PC-9 (cell line): ENCODE measurements at regions not wholly inside any gene's neighbourhood (a gene's known extent, or its start where the extent isn't known, plus 50 kb on each side); places are given as distances from the start of the nearest gene placed in this dataset.

ENCODE experiments used
- BruUV-seq: library from RNA; stranded (reverse); fragments of 400-500 nt; replicated peaks from 2 replicates; lab custom pipeline; 2021; lab: Mats Ljungman, UMichigan
- CTCF ChIA-PET: fragments of 300-600 bp; sonication (Branson Sonifier 250); formaldehyde crosslinking; loops from one replicate; lab custom pipeline; 2022; ENCODE audit warnings: antibody characterized with exemption; lab: Charles Lee
- POLR2A ChIA-PET: fragments of 300-600 bp; sonication (Branson Sonifier 250); formaldehyde crosslinking; loops from one replicate; lab custom pipeline; 2022; ENCODE audit warnings: antibody characterized with exemption; ENCODE audit not compliant: unreplicated experiment; lab: Charles Lee
- DNase-seq, 2 experiments: peaks; one replicate each; pipeline versions ENCODE4 v3.0.0 to v3.0.0-alpha.2; 2015 to 2022; ENCODE audit warnings: mixed read lengths in 1 of 2
- H2AFZ ChIP-seq: fragments of 200-600 bp; sonication (generic); 2 replicates; pipeline ENCODE4 v1.8.1; 2017; ENCODE audit warnings: antibody characterized with exemption
- H3F3A ChIP-seq: fragments of 200-600 bp; sonication (generic); 2 replicates; pipeline ENCODE4 v1.8.1; 2017; ENCODE audit warnings: antibody characterized with exemption, mild to moderate bottlenecking, low read depth; ENCODE audit not compliant: insufficient read depth
- H3K27ac ChIP-seq: fragments of 200-600 bp; sonication (generic); 2 replicates; pipeline ENCODE4 v1.6.1; 2016; ENCODE audit warnings: mixed run types
- H3K27me3 ChIP-seq: fragments of 200-600 bp; sonication (generic); 2 replicates; pipeline ENCODE4 v1.6.1; 2016; ENCODE audit warnings: low read depth, mixed run types; ENCODE audit not compliant: insufficient read depth
- H3K36me3 ChIP-seq: fragments of 200-600 bp; sonication (generic); 2 replicates; pipeline ENCODE4 v1.6.1; 2016; ENCODE audit warnings: low read depth, mixed run types
- H3K4me1 ChIP-seq: fragments of 200-600 bp; sonication (generic); replicated peaks from 2 replicates; pipeline ENCODE4 v1.6.1; 2016; ENCODE audit warnings: mixed run types; ENCODE audit not compliant: insufficient read depth
- H3K4me2 ChIP-seq: fragments of 200-600 bp; sonication (generic); 2 replicates; pipeline ENCODE4 v1.6.1; 2017; ENCODE audit warnings: mixed run types
- H3K4me3 ChIP-seq: fragments of 200-600 bp; sonication (generic); 2 replicates; pipeline ENCODE4 v1.6.1; 2016; ENCODE audit warnings: mixed run types
- H3K79me2 ChIP-seq: fragments of 200-600 bp; sonication (generic); 2 replicates; pipeline ENCODE4 v1.6.1; 2017; ENCODE audit warnings: low read depth, mixed run types
- H3K9me2 ChIP-seq: fragments of 200-600 bp; sonication (generic); 2 replicates; pipeline ENCODE4 v1.8.1; 2017; ENCODE audit warnings: mild to moderate bottlenecking; ENCODE audit not compliant: insufficient read depth
- H3K9me3 ChIP-seq: fragments of 200-600 bp; sonication (generic); 2 replicates; pipeline ENCODE4 v1.8.1; 2016; ENCODE audit warnings: low read depth; ENCODE audit not compliant: insufficient read depth
- H4K20me1 ChIP-seq: fragments of 200-600 bp; sonication (generic); 2 replicates; pipeline ENCODE4 v1.8.1; 2017; ENCODE audit not compliant: insufficient read depth
- EZH2 ChIP-seq: fragments of 200-600 bp; sonication (generic); IDR thresholded peaks from 2 replicates; pipeline ENCODE4 v1.8.0; 2017; ENCODE audit warnings: antibody characterized with exemption, low read depth
- intact Hi-C: fragments of 100-400 bp; cut with micrococcal nuclease; formaldehyde crosslinking; loops from one replicate; pipeline ENCODE4 v1.10.0; 2022; ENCODE audit not compliant: unreplicated experiment
- TF ChIP-seq, protein P1 (sequence below): fragments of 200-600 bp; sonication (generic); conservative IDR thresholded peaks from 2 replicates; pipeline ENCODE4 v1.6.1; 2017; ENCODE audit warnings: mixed run types, antibody characterized with exemption, mild to moderate bottlenecking, moderate library complexity

DNA sequence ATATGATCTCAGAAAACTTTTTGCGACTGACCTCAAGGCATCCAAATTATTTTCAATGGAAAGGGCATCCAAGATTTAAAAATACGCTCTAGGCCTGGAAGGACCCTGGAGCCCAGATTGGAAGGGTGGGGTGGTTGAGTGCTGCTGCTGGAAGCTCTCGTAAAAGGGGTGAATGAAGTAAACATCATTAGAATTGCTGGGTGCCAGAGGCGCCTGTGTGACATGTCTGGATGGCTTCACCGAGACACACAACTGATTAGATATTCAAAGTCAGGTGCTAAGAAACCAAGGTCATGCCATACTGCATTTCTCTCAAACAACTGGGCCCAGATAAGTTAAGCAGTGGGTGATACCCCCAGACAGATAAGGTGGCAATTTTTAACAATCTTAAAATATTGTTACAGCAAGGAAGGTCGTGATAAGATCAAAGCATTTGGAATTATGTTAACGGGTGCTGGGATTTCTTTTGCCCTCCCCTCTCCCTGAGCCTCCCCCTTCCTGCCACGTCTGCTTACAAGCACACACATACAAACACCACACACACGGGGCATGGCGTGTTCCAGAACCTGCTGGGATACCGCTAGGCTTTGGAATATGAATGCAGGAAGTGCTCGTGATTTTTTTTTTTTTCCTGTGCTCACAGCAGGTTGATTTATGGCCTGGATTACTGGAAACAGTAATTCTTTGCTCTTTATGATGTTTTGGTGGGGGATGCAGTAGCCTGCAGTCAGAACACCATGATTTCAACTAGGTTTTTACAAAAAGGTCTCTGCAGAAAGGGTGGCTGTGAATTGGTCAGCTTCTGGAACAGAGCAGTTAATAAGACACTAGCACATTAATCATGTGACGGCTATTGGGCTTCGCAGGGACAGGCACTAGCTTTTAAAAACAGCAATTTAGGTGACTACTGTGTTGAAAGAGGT lies 551.2 kb downstream of the QKI start:
- no peak overlapping the region for H3K4me3 ChIP-seq
- no peaks in the 10 kb centered on the region for H3K9me3 ChIP-seq
- H4K20me1 ChIP-seq: no peaks in the 10 kb centered on the region
- no peaks in the 10 kb centered on the region for H3K4me1 ChIP-seq
- DNase-seq: no peak
- intact Hi-C loops: no loop called here
- BruUV-seq: no TSS peak
- no peak overlapping the region for H2AFZ ChIP-seq
- CTCF ChIA-PET: no interaction called here
- TF ChIP-seq, protein P1, sequence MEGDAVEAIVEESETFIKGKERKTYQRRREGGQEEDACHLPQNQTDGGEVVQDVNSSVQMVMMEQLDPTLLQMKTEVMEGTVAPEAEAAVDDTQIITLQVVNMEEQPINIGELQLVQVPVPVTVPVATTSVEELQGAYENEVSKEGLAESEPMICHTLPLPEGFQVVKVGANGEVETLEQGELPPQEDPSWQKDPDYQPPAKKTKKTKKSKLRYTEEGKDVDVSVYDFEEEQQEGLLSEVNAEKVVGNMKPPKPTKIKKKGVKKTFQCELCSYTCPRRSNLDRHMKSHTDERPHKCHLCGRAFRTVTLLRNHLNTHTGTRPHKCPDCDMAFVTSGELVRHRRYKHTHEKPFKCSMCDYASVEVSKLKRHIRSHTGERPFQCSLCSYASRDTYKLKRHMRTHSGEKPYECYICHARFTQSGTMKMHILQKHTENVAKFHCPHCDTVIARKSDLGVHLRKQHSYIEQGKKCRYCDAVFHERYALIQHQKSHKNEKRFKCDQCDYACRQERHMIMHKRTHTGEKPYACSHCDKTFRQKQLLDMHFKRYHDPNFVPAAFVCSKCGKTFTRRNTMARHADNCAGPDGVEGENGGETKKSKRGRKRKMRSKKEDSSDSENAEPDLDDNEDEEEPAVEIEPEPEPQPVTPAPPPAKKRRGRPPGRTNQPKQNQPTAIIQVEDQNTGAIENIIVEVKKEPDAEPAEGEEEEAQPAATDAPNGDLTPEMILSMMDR: no peak
- no peak for TF ChIP-seq EZH2
- H3K27me3 ChIP-seq: peaks cover 92% of the 10 kb centered on the region
- no peak overlapping the region for H3K4me2 ChIP-seq
- H3K27ac ChIP-seq: no peak overlapping the region
- H3K9me2 ChIP-seq: no peaks in the 10 kb centered on the region
- H3F3A ChIP-seq: no peaks in the 10 kb centered on the region
- H3K36me3 ChIP-seq: no peaks in the 10 kb centered on the region
- no peaks in the 10 kb centered on the region for H3K79me2 ChIP-seq
- POLR2A ChIA-PET: no interaction called here

DNA sequence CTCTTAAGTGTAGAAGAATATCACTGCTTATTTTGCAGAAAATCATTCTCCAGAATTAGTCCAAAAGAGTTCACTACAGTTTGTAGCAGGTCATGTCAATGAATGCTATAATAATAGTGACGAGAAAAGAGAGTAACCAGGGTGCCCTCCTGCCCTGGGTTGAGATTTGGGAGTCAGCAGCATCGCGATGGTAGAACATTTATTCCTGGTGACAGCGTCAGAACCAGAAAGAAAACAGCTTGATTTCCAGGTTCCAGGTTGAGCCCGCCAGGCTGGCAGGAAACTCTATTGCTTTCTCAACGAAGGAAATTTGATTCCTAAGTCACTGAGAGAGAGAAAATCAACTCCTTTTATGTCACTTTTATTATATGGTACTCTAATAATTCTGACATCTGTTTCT lies 550.3 kb downstream of the QKI start:
- H2AFZ ChIP-seq: no peak overlapping the region
- intact Hi-C loops: no loop called here
- no peak overlapping the region for H3K4me2 ChIP-seq
- H3K9me2 ChIP-seq: no peaks in the 10 kb centered on the region
- no peaks in the 10 kb centered on the region for H3K36me3 ChIP-seq
- H3K4me3 ChIP-seq: no peak overlapping the region
- BruUV-seq: no TSS peak
- H3F3A ChIP-seq: no peaks in the 10 kb centered on the region
- H3K4me1 ChIP-seq: no peaks in the 10 kb centered on the region
- POLR2A ChIA-PET: no interaction called here
- H3K79me2 ChIP-seq: no peaks in the 10 kb centered on the region
- no peaks in the 10 kb centered on the region for H4K20me1 ChIP-seq
- CTCF ChIA-PET: no interaction called here
- no peak for DNase-seq
- H3K27me3 ChIP-seq: peaks cover 93% of the 10 kb centered on the region
- H3K27ac ChIP-seq: no peak overlapping the region
- no peak for TF ChIP-seq EZH2
- TF ChIP-seq, protein P1: no peak
- H3K9me3 ChIP-seq: no peaks in the 10 kb centered on the region

DNA sequence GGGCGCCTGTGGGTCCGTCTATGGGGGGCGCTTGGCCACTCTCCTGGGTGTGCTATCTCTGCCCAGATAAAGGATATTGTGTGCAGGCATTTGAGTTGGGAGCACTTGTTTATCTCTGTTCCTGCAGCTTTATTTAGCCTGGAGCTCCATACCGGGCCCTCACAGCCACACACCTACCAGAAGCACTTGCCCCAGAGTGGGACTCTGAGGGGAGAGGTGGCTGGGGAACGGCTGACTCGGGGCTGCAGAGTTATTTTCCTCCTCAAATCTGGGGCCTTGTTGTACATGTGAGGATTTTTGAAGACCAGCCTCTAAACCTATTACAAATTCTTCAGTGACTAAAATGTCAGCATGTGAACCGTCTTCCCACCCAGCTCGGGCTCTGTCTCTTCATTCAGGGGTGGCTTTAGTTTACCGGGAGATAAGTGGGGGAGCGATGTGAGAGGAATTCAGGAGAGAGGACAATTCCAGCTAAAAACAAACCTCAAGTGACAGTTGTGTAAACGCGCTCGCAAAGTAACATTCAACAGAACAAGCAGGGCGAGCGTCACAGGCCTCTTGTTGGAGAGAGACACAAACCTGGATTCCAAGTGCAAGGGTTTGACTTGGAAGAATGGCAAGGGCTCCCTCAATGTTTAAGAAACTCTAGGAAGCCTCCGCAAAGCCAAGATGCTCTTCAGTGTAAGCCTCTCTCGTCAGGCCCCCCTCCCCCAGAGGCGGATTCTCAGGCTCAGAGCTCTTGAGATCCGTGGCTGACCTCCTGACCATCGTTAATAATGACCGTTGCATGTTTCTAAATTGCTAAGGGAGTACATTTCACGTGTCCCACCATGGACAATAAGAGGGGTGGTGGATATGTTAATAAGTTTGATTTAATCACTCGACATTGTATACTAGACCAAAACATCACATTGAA lies 548.9 kb downstream of the QKI start:
- Histone ChIP-seq H3K79me2 (no peaks in the 10 kb centered on the region), H3K4me1 (no peaks in the 10 kb centered on the region), H3F3A (no peaks in the 10 kb centered on the region), H3K27me3 (peaks cover 79% of the 10 kb centered on the region), H3K4me2 (no peak overlapping the region), H3K9me2 (no peaks in the 10 kb centered on the region), H3K36me3 (no peaks in the 10 kb centered on the region), H3K27ac (no peak overlapping the region), H3K4me3 (no peak overlapping the region), H3K9me3 (no peaks in the 10 kb centered on the region), H2AFZ (no peak overlapping the region), H4K20me1 (no peaks in the 10 kb centered on the region)
- TF ChIP-seq, protein P1: no peak
- no peak for TF ChIP-seq EZH2
- ChIA-PET CTCF (no interaction called here), POLR2A (no interaction called here)
- BruUV-seq: no TSS peak
- intact Hi-C loops: no loop called here
- DNase-seq: no peak
